LNCAP (cell line): ENCODE measurements at regions not wholly inside any gene's neighbourhood (a gene's known extent, or its start where the extent isn't known, plus 50 kb on each side); places are given as distances from the start of the nearest gene placed in this dataset.

Source experiments
- TF ChIP-seq, protein P1 (sequence below): fragments of 450-650 bp; IDR thresholded peaks from 2 replicates; pipeline ENCODE4 v1.5.1; 2017; ENCODE audit warnings: mild to moderate bottlenecking

DNA sequence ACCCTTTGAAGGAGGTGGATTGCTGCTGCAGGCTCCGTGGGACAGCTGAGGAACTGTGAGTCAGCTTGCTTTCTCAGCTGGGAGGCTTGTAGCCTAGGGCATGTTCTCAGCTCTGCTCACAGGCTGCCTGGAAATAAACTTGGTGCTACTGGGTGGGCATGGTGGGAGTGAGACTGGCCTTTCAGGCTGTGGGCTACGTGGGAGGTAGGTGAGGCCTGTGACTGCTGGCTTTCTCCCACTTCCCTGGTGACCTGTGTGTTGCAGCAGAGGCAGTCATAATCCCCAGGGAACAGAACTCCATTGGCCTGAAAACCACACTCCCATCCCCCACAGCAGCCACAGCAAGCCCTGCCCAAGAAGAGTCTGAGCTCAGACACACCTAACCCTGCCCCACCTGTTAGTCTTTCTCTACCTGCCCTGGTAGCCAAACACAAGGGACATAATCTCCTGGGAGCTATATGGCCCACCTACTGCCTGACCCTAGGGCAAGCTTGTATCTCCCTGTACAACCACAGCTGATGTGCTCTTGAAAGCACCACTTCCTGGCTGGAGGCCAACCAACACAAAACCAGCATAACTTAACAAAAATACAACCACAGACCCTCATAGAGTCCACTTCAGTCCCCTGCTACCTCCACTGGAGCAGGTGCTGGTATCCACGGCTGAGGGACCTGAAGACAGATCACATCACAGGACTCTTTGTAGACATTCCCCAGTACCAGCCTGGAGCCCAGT, 236.5 kb downstream of the SQOR start:
- TF ChIP-seq, protein P1, sequence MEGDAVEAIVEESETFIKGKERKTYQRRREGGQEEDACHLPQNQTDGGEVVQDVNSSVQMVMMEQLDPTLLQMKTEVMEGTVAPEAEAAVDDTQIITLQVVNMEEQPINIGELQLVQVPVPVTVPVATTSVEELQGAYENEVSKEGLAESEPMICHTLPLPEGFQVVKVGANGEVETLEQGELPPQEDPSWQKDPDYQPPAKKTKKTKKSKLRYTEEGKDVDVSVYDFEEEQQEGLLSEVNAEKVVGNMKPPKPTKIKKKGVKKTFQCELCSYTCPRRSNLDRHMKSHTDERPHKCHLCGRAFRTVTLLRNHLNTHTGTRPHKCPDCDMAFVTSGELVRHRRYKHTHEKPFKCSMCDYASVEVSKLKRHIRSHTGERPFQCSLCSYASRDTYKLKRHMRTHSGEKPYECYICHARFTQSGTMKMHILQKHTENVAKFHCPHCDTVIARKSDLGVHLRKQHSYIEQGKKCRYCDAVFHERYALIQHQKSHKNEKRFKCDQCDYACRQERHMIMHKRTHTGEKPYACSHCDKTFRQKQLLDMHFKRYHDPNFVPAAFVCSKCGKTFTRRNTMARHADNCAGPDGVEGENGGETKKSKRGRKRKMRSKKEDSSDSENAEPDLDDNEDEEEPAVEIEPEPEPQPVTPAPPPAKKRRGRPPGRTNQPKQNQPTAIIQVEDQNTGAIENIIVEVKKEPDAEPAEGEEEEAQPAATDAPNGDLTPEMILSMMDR = no peak

DNA sequence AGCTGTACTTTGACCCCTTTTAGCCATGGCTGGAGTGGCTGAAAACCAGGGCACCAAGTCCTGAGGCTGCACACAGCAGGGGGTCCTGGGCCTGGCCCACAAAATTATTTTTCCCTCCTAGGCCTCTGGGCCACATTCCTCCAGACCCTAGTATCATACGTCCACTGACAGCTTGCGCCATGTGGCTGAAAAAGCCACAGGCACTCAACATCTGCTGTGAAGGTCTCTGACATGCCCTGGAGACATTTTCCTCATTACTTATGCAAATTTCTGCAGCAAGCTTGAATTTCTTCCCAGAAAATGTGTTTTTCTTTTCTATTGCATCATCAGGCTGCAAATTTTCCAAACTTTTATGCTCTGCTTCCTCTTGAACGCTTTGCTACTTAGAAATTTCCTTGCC, 239.0 kb downstream of the SQOR start:
- TF ChIP-seq, protein P1 = no peak

DNA sequence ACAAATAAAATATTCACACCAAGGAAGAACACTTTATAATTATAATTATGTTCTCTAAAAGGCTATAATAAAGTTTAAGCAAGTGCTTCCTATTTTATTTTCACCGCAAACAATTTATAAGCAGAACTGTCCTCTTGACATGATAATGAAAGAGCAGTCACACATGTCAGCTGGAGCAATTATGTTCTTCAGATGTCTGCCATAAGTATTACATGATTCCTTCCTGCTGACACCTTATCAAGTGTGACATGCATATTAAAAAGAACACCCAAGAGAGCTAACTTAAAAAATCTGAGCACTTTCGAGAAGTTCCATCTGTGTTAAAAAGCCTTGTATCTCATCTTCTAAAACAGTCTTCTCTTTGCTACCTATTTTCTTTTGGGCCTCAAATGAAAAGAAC, 249.5 kb downstream of the SQOR start:
- TF ChIP-seq, protein P1 = no peak

DNA sequence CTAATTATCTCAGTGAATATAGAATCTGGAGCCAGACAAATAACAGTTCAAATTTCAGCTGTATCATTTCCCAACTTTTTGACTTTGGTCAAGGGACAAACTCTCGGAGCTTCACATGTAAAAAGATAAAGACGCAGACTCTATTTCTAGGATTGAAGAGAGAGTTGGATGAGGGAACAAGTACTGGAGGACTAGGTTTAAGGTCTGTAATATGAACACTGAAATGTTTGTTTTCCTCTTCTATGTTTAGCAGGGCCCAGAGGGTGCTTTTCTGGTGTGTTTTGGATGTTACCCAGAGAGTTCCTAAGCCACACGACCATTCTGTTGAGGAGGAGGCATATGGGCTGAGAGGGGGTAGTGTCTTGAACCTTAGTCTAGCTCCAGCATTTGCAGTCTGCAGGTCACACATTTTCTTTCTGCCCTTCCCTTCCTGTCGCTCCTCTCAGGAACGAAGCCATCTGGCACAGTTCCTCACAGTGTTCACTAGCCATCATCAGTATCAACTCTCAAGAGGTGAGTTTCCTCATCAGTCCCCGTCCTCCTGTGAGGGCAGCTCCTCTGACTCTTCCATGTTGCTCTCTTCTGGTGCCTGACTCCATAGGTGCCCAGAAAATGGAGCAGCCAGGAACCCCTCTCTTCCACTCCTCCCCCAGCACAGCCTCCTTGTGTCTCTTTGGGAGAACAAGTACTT, 250.1 kb downstream of the SQOR start:
- TF ChIP-seq, protein P1 = no peak

DNA sequence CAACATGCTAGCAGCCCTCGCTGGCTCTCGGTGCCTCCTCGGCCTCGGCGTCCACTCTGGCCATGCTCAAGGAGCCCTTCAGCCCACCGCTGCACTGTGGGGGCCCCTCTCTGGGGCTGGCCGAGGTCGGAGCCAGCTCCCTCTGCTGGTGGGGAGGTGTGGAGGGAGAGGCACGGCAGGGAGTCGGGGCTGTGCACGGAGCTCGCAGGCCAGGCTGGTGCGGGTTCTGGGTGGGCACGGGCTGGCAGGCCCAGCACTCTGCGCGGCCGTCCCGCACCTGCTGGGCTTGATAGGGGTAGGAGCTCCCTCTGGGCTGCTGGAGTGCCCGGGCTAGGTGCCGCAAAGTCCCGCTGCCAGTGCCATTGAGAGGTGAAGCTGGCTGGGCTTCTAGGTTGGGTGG, 251.0 kb downstream of the SQOR start:
- TF ChIP-seq, protein P1 = peak; percentile 9; the same call in 1 of the 2 replicates

DNA sequence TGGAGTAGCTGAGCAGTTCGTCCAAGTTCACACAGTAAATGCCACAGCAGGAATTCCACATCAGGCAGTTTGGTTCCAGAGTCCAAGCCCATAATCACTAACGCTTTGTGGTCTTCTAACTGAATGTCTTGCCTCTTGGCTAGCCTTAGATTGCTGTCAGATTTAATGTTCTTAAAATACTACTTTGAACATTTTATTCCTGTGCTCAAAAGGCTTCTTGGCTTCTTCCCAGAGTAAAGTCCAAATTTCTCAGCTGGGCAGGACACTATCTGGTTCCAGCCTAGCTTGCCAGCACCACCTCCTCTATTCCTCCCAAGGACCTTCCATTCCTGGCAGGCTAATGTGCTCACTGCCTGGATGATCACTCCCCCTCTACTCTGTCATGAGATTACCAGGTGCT, 256.9 kb downstream of the SQOR start:
- TF ChIP-seq, protein P1 = no peak

DNA sequence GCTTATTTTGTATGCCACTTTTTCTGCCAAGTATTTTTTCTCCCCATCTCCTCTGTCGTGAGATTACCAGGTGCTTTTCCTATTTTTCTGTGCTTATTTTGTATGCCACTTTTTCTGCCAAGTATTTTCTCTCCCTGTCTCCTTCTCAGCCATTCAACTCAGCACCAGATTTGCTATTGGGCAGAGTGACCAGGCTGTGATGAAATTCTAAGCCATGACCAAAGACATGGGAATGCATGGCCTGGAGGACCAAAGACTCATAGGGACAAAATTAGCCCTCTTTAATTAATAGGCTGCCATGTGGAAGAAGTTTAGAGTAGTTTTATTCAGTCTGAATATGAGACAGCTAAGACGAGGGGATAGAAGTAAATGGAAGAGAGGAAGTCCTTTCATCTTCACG, 257.4 kb downstream of the SQOR start:
- TF ChIP-seq, protein P1 = no peak
